ENCODE measurements at regions not wholly inside any gene's neighbourhood (a gene's known extent, or its start where the extent isn't known, plus 50 kb on each side); places are given as distances from the start of the nearest gene placed in this dataset.
A peak's percentile ranks its signal among the peaks of the same experiment; 100 is the strongest.

DNA sequence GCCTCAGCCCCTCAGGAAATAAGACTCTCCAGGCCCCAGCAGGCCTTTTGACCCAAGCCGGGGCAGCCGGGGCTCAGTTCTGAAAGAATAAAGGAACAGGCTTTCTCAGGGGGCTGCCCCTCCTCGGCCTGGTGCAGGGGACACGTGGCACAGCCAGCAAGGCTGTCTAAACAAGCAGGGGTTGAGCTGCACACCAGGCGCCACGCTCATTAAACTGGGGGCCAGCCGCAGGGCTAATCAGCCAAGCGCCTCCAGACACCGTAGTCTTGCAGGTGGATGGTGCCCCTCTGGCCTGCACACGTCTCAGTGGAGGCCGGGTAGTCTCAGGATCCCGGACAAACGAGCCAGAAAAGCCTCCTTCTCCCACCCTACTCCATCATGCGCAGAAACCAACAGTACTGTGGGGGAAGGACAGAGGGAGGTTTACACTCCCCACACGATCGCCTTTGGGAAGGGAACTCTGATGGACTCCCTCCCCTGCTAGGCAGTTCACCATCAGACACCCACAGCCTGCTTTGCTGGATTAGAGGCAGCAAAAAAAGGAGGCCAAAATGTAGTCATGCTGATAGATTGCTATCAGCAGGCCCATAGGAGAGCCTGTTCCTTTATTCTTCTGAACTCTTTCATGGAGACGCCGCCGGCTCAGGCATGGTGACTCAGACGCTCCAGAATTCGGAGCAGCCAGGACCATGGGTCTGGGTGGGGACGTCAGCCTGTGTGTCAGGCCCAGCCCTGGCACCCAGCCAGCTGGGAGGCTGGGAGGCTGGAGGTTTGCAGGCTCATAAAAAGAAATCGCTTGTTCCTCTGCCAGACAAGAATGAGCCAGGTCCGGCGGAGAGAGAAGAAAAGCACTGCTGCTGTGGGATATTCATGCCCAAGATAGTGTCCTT, 342.4 kb downstream of the BCOR start:
- DNase-seq: no peak

DNA sequence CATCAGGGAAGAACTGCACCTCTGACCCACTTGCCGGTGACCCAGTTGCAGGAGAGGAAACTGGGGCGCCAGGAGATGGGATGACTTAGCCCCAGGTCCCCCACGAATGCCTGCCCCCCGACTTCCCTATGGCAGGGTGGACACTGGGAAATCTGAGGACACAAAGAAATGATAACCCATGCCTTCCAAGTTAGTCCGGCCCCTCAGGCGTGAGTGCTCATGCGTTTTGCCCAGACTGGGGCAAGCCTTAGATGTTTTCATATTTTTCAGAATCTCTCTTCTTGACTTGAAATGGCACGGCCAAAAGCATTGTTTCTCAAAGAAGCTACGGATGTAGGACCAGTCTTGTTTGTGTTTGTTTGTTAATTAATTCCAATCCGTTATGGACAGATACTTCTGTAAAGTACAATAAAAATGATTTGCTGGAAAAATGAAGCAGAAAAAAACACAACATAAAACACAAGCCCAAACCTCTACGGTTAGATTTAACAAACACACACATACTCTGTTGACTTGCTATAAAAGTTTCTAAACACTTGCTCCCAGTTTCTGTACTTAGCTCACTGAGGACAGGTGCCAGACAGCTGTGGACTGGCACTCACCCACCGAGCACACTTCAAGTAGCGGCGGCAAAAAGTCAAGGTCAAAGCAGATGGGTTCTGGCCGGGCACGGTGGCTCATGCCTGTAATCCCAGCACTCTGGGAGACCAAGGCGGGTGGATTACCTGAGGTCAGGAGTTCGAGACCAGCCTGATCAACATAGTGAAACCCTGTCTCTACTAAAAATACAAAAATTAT, 341.5 kb downstream of the BCOR start:
- no peak for DNase-seq

DNA sequence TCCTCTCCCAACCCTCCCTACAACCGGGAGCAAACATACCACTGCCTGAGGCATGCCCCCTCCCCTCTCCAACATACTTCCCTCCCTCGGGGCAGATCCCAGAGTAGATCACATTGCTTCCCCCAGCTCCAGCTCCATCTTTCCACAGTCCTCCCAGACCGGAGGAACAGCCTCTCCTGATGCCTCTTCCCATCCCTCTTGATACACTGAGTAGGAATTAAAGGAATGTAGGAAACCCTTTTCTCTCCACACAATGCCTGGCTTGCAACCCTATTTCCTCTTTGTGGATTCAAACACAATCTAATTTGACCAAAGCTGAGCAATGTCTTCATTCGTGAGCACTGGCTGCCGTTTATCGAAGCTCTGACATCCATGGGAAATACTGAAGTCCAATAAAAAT, 339.8 kb downstream of the BCOR start:
- DNase-seq: no peak

DNA sequence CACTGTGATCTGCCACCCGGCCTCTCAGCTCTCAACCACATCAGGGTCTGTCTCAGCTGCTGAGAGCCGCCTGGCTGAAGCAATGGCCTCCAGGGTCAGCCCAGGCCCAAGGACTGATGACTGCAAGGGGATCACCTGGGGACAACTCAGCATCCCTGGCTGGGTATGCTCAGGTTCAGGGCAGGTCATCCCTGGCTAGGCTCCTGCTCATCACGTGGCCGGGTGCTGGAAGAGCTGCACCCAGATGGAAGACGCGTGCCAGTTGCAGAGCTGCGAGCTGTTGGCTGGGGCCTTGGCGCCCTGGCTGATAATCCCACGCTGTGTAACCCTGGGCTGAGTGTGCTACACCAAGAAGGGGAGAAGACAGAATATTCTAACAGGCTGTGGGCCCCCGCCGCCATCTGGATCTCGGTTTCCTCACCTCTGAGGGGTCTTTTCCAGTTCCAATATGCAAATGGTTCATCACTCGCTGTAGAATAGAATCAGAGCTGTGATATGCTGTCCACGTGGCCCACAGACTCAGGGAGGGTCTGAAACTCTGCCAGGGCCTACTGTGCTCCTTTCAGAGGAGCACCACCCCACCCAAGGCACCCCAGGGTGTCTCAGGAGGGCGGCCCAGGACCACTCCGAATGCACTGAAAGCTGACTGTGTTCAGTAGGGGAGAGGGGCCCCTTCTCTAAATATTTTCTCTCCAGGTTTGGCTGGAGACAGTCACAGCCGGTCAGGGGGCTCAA, 338.8 kb downstream of the BCOR start:
- DNase-seq: no peak

DNA sequence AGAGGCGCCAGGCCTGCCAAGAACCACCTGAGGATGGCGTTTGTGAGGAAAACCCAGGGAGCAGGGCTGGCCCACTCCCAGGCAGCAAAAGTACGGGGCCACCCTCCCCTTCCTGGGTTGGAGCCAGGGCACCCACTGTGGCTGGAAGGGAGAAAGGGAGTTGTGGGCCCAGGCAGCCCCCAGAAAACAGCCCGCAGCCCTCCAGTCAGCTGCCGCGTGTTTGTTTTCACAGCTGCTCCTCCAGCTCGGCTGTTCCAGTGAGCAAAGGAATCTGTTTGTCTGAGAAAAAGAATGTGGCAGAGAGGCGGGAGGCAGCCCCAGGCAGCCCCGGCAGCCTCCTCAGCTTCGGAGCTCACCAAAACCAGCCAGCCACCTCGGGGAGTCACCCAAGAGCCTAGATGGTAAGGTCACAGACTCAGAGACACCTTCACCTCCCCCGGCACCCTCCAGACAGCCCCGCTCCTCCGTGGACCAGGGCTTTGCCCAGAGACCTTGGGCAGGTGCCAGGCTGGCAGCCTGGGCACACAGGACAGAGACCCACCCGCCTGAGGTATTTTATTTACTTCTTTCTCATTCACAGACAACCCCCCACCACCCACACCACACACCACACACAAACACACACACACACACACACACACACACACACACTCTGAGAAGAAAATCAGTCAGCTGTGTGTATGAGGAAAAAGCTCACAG, 338.1 kb downstream of the BCOR start:
- no peak for DNase-seq

DNA sequence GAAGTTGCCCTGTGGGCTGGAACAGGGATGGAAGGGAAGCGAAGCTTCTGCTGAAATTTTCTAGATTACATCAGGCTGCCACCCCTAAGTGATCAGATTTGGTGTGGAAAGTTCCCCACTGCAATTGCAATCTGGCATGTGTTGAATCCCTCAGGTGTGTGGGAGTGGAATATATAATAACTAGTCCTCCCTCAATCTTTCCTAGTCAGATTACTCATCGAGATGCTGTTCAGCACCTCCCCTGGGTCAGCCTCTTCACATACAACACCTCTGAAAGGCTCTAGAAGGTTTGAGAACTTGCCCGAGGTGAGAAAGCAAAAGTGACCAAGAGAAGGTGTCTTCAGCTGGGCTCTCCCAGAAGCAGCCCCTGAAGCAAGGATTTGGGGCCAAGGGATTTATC, 336.8 kb downstream of the BCOR start:
- DNase-seq: no peak

DNA sequence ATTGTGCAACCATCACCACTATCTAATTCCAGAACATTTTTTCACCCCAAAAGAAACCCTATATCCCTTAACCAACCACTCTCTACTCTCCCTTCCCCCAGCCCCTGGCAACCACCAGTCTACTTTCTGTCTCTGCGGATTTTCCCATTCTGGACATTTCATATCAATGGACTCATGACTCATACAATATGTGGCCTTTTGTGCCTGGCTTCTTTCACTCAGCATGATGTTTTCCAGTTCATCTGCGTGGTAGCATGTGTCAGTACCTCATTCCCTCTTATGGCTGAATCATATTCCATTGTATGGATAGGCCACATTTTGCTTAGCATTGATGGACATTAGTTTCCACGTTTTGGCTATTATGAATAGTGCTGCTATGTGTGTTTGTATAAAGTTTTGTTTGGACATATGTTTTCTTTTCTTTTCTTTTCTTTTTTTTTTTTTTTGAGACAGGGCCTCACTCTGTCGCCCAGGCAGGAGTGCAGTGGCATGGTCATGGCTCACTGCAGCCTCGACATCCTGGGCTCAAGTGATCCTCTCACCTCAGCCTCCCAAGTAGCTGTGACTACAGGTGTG, 335.4 kb downstream of the BCOR start:
- DNase-seq: no peak

DNA sequence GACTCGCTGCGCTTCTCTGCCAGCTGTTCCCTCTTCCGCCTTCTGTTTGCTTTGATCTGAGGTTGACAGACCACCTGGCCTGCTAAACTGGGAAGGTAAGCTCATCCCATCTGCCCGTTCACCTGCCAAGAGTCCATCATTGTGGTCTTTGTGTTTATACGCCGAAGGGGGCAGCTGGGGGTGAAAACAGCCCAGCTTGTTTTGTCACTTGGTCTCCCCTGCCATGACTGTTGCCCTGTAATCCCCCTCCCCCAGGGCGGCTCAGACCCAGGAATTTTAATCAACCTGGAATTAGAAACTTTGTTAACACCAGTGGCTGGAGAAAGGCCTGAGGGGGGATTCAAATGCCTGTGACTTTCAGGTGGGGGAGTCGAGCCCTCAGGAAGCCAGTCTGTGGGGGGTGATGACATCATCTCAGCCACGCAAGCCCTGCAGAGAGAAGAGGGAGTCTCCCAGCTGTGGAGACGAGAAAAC, 333.3 kb downstream of the BCOR start:
- DNase-seq: no peak

DNA sequence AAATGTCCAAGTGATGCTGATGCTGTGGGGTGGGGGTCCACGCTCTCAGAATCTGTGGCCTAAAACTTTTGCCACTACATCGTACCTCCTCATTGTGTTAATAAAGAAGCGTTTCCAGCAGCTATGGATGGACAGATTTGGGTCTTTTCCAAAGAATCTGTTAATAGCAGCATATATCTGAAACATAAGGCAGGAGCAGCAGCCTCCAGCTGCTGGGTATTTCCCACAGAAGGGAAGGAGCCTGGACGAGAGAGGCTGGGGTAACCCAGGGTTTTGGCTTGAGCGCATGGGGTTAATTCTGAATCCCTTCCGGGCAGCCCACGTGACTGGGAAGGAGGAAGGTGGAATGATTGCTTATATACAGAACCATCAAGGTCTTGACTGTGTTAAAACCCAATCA, 332.4 kb downstream of the BCOR start:
- no peak for DNase-seq

DNA sequence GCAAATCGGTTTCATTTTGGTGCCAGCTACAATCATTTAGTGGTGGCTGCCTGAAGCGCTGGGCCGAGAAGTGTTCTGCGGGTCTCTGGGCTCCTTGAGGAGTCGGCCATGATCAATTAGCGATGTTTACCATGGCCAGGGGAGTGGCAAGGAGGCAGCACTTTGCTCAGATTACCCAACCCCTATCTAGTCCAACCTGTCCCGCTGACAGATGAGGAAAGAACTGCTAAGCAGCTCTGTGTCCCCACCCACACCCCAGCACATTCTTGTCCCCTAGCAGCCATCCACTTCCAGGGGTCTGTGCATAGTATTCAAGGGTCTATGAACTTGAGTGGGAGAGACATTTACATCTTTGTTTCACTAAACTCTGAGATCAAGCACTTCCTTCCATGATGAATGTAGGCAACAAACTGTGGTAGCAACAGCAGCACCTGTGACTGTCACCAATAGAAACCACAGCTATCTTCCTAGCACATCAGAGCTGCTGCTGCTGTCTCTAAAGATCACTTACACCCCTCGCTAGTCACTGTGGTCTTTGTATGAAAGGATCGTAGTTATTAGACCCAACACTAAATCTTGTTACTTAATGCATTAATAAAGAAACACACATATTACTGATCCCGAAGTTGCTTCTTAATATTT, 331.6 kb downstream of the BCOR start:
- peak; percentile 51 for DNase-seq

DNA sequence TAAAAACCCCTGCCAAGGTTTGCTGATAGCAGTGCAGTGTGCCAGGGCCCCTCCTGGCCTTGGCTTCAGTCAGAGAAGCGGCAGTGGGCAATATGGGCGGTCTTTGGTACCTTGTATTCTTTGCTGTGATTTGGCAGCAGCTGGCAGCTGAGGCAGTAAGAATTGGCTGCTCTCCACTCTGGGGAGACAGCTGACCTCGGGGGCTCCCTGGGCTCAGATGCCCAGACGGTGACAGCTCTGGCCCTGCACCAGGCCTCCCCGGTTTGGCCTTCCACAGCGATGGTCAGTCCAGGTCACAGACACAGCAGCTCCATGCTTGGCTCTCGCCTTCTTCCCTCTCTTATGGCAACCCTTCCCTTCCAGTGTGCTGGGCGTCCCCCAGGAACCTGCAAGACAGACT, 330.9 kb downstream of the BCOR start:
- no peak for DNase-seq

DNA sequence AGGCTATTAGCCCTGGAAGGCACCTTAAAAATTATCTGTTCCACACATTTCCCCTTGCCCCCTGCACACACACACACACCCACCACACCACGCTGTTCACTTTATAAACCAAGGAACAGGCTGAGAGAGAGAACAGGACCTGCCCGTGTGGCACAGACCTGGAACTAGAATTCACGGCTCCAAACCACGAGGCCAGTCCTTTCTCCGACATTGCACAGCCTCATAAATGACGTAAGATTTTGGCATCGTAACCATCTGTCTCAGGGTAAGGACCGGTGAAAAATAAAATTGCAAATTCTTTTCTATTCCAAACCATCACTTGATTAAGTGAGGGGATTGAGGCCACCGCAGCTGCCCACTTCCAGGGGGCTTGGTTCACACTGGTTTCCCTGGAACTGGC, 330.3 kb downstream of the BCOR start:
- DNase-seq: no peak

DNA sequence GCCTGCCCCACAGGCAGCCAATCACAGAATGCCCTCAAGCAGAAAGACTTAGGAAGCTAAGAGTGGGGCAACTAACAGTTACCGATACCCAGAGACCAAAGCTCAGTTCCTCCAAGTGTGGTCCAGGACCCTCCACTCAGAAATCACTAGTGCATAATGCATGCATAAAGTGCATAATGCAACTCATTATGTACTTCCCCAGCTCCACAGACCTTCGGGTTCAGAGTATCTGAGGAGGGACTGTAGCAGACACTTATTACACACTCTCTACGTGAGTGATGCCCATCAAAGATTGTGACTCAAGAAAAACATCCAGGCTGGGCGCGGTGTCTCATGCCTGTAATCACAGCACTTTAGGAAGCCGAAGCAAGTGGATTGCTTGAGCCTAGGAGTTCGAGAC, 328.0 kb downstream of the BCOR start:
- no peak for DNase-seq

DNA sequence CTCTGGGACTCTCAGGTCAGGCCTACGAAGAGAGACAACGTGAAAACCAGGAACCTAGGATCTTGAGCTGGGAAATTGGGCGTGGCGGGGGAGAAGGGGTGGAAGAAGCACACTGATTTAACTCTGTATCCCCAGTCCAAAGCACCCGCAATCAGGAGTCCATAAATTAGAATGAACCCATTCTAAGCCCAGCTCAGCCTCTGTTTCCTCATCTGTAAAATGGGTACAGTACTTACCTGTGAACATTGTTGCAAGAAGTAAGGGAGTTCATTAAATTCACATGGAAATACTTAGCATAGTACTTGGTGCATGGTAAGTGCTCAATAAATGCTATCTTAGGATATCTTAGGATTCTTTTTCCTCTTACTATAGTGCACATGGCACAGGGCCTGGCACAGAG, 326.7 kb downstream of the BCOR start:
- DNase-seq: no peak

DNA sequence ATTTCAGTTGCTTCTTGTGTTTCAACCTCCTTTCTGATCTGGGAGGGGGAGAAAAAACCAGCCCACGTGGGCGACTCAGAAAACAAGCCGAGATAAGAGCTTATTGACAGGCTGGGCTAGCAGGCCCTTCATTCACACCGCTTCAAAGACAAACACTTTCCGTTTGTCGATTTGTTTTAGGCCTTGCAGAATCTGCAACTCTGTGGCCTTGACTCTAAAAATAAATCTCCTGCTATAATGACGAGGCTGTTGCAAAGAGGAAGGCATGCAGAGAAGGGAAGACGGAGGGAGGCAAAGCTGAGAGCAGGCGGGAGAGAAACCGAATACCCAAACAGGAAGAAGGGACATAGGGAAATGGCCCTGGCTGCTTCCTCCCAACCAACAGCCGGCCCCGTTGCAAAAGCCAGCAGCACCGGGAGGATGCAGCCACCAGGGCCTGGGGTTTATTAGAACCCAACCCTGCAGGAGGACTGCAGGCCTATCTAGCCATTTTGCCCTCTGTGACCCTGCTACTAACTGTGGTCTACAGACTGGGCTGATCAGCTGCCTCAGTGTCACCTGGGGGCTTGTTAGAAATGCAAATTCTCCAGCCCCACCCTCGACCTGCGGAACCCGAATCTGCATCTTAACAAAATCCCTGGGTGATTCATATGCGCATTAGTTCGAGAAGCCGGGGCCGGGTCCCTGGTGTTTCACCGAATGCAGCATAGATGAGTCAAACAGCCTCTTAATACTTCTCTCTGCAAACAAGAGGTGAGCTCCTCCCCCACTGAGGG, 325.5 kb downstream of the BCOR start:
- DNase-seq: peak; percentile 19

DNA sequence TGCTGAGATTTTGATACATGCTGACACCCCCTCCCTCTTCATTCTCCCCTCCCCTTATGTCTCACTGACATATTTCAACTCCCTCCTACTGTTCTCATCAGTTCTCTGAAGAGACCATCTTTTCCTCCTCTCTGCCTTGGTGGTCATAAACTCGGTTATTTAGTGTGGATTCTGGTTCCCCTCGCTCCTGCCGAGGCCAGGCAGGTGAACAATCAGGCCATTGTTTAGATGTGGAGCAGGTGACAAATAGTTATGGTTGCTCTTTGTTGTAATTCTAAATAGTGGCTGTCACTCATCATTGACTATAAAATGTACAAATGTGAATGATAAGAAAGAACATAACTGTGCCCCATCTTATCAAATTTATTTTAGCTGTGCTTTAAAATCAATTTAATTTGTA, 324.6 kb downstream of the BCOR start:
- DNase-seq: no peak

DNA sequence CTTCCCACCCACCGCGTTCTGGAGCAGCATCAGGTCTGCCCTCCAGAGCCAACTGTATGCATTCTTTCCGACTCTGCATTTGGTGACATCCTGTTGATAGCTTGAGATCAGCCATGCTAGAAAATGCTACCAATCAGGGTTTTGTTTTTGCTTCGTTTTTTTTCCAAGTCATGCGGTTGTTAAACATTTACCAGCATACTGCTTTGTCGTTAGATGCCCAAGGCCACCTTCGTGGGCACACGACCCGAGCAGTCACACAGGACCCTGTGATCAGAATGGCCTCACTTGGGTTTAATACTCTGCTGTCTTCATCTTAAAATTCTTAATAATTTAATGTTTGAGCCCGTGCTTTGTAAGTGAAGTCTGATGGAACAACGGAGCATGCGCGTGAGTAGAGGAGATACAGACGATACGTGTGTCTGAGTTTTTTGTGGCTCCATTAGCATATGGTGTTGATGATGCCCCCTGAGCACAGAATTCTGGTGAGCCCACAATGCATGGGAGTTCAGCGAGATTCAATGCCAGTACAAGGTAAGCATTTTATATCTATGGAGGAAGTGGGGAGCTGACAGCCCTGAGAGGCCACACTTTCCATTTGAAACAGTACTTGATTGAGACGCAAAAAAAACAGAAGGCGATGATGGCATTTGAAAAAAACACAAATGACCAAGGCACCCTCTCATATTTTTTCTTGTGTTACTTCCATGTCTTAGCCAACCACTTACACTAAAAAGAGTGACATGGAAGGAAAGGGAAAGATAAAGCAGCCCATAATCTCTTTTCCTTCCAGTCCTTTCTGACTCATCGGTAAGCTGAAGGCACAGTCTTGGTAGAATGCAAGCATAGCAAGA, 323.6 kb downstream of the BCOR start:
- peak; percentile 53 for DNase-seq

DNA sequence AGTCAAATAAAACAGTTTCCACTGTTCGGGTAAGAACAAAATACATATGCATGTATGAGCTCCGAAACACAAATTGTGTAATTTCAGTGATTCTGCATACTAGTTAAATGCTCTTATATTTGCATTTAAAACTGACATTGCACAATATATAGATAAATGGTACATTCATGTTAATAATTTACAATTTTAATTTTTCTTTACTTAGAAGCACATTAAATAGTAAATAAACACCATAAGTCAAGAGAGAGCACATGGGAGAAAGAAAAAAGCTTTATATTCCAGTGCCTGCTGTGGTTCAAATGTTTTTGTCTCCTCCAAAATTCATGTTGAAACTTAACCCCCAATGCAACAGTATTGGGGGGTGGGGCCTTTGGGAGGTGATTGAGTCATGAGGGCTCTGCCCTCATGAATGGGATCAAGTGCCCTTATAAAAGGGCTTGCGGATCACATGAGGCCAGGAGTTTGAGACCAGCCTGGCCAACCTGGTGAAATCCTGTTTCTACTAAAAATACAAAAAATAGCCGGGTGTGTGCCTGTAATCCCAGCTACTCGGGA, 322.9 kb downstream of the BCOR start:
- no peak for DNase-seq

DNA sequence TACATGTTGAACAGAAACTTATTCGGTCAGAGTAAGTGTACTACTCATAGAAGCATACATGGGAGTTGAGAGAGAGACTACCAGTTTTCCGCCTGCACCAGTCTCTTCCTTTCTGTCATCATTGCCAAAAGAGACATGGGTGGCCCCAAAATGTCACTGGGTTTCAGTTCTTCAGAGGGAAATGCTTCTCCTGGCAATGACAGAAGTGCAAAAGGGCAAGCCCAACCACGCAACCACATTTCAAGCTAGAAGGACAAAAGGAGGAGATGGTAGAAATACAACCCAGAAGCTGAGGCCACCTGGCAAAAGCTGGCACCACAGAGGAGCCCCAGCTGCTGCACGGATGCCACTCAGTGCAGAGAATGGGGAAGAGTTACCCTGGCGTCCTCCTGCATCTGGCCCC, 320.1 kb downstream of the BCOR start:
- no peak for DNase-seq
